Fibroblast of gingiva (primary cell): ENCODE measurements at regions not wholly inside any gene's neighbourhood (a gene's known extent, or its start where the extent isn't known, plus 50 kb on each side); places are given as distances from the start of the nearest gene placed in this dataset.
"Not testable (repeated sequence)": the region's sequence is repeated elsewhere in the genome, so short reads cannot be mapped to it uniquely, and the experiment has no call there.

Experiments
- DNase-seq: peaks from one replicate; pipeline ENCODE4 v3.0.0-alpha.2; 2011; ENCODE audit warnings: low read depth

GRCh38 chr9:30160570-30160969, 2223.9 kb upstream of the ACO1 start:
- no peak for DNase-seq

DNA sequence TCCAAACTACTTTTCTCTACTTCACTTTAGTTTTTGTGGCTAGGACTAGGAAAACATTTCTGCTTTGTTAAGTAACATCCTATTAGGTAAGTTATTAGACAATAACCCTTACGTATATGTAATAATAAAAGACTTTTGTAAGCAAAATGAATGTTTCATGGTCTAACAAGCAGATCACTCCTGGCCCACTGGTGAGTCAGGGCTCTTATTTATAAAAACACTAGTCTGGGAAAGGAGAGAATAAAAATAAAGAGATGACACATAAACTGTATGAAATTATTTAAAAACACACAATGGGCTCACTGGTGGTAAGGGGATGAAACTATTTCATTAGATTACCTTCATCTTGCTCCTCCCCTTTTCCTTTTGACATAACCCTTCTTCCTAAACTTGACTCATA, 2212.2 kb upstream of the ACO1 start:
- DNase-seq = no peak

DNA sequence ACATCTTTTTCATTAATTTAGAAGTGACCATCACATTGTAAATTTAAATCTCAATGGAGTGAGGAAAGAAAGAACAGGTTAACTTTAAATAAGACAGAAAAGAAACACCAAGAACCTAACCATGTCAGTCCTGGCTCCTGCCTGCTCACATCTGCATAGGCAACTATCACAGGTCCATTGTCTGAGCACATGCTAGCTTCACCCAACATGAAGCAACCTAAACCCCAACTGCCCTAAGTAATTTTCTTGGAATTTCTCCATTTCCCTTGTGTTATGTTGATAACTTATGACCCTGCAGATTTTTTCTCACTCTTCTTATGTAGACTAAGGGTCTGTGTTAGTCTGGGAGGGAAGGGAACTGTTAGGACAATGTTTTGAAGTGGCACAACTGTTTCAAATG, 2205.8 kb upstream of the ACO1 start:
- DNase-seq = no peak

DNA sequence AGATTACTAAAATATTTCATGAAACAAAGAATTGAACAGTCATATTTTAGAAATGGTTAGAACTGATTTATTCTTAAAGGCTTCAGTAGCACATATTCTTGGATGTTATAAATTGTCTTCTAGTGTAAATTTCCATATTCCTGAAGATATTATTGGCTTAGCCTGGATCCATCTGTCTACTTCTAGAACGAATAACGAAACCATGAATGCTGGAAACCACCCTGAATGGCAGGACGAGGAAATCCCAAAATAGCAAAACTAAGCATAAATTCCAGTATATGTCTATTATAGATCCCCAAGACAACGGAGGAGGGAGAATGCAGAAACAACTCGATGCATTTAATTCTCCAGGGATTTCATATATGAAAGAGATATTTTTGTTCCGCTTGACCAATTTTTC, 2191.0 kb upstream of the ACO1 start:
- DNase-seq = no peak

GRCh38 chr9:30196941-30197340, 2187.5 kb upstream of the ACO1 start:
- DNase-seq = no peak

DNA sequence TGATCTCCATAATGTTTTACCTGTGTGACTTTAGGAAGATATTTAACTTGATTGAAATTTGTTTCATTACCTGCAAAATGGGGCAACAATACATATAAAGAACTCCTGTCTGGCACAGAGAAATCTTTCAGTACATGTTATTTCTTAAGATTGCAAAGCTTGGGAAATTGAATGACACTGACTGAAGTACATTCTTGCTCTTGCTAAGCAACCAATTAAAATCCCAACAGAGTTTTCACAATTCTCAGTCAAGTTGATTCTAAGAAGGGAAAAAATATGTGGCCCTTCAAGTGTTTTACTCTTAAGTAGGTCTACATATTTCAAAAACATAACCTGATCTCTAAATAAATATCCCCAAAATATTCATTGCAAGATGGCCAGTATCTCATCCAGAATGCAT, 2187.0 kb upstream of the ACO1 start:
- no peak for DNase-seq

DNA sequence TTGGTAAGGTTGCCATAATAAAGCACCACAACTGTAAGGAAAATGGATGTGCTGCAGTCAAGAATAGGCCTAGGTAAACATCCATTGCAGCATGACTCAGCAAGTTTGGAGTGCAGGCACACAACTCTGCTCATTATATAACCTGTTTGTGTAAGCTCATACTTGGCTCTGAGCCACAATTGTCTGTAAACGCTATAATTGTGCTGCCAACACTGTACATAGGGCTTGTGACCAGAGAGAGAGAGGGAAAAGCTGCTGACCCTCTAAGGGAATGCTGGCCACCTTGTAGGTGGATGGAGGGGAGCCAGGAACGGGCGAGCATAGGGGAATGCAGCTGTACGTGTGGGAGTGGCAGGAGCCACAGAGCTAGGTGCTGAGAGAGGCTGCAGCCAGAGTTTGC, 2186.5 kb upstream of the ACO1 start:
- DNase-seq = no peak

DNA sequence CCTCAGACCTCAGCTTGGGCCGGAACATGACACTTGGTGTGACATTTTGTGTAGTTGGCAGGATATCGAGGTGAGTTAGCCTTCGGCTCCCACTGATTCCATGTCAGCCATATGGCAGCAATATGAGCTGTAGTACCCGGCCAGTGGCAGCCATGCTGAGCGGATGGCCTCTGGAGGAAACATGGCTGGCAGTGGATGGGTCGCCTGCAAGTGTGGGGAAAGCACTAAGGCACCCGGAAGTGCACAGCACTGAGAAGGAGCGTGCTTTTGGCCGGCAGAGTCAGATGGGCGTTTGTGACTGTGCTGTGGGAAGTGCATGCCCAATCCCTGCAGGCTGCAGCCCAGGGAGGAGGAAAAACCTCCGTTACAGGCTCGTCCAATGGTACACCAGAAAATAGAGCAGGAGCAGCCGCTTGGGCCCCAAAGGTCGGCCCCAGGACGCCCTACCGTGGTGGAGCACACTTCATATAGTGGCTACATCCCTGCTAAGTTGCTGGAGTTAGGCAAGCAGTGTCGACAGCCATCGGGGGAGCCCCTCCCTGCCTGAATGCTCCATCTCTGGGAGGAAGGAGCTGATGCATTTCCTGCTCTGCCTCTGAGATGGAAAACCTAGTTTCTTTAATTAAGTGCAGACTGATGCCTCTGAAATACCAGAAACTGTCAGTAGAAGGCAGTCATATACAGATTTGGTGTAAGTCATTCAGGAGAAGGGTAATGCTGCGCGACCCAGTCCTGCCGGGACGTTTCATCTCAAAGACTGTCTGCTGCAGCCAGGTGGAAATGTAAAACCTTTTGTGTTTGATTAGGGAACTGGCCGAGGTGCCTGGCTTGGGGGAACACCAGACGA, 2185.8 kb upstream of the ACO1 start:
- DNase-seq = no peak

DNA sequence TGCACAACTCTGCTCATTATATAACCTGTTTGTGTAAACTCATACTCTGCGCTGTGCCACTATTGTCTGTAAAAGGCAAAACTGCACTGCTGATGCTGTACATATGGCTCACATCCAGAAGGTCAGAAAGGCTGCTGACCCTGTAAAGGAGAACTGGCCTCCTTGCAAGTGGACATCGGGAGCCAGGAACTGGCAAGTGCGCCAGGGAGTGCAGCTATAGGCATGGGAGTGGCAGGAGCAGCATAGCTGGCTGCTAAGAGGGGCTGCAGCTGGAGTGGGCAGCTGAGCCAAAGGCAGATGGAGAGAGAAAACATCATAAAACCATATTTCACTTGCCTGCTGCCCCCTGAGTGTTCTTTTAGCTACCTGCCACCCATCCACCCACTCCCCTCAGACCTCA, 2183.4 kb upstream of the ACO1 start:
- DNase-seq = no peak

DNA sequence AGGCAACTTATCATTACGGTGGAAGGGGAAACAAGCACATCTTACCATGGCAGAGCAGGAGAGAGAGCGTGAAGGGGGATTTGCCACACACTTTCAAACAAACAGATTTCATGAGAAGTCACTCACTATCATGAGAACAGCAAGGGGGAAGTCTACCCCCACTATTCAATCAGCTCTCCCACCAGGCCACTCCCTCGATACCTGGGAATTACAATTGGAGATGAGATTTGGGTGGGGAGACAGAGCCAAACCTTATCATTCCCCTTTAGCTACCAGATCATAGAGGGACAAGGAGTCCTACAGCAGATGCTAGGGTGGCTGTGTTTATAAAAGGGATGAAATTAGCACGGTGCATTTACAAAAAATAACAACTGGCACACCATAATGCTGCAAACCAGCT, 2149.4 kb upstream of the ACO1 start:
- DNase-seq = no peak

DNA sequence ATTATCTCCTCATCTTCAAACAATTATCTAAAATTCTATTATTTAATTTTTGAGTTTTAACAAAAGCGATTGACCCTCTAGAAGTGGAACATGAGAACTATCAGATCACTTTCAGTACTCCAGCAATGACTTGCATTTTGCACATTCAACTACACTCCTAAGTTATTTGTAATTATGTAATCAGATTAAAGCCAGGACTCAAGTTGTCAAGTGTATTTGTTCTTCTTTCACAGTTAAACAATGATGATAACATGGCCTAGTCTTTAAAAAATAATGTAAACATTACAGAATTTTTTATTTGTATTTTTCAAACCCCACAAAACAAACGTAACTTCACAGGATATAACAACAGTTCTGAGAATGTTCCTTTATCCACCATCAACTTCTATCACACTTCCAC, 2148.9 kb upstream of the ACO1 start:
- no peak for DNase-seq

- DNase-seq = no peak
Observed at GRCh38 chr9:30239878-30240277, 2144.6 kb upstream of the ACO1 start.

GRCh38 chr9:30243467-30243866, 2141.0 kb upstream of the ACO1 start:
- DNase-seq = no peak

DNA sequence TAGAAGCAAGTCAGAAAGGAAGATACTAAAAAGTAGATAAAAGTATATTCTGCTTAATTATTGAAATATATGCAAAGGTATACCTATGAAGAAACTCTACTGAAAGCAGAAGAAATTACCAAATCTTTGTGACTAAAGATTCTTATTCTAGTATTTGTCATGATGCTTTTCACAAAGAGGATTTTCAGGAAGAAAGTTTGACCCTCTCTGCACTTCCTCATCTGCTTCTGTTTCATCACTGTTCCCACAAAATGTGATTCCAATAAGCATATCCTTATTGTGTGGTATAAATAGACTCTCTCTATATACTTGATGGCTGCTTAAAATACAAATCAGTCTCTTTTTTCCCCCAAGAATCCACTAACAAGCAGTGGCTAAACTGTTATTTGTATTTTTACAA, 2139.6 kb upstream of the ACO1 start:
- DNase-seq = no peak

DNA sequence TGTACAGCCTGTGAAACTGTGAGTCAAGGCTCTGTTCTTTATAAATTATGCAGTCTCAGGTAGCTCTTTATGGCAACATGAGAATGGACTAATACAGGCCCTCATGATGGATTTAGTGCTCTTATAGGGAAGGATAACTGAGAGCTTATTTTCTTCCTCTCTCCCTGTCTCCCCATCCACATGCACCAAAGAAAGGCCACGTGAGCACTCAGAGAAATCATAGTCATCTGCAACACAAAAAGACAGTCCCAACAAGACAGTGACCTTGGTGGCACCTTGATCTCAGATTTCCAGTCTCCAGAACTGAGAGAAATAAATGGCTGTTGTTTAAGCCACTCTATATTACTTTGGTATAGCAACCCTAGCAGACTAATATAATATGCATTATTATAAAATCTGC, 2133.6 kb upstream of the ACO1 start:
- no peak for DNase-seq

GRCh38 chr9:30258094-30258493, 2126.3 kb upstream of the ACO1 start:
- no peak for DNase-seq

DNA sequence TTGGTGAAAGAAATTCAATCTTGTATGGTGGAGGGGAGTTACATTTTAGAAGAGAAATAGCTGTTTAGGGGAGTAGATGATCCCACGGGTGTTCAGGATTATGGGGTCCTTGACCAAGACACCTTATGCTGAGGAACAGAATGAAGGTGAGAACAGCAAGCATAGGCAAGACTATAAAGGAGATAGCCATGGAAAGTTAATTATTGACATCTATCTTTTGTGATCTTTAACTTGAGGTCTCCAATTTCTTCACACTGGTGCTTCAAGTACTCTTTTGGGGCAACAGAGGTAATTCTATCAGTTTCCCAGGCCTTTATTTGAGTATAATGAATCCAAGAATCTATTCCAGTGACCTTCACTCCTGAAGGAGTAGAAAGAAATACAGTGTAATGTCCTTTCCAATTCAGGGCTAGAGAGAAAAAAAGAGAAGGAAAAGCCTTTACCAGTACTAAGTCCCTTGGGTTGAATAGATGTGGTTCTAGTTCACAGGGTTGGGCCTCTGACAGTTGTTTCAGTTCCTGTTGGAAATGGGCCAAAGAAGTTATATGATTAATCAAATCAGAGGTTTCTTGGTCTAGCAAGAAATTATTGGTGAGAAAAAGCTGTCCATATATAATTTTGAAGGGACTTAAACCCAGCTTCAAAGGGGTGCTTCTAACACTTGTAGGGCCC, 2104.1 kb upstream of the ACO1 start:
- no peak for DNase-seq

GRCh38 chr9:30289435-30289834, 2095.0 kb upstream of the ACO1 start:
- DNase-seq = no peak

- DNase-seq = not testable (repeated sequence)
Observed at GRCh38 chr9:30292026-30292425, 2092.4 kb upstream of the ACO1 start.

DNA sequence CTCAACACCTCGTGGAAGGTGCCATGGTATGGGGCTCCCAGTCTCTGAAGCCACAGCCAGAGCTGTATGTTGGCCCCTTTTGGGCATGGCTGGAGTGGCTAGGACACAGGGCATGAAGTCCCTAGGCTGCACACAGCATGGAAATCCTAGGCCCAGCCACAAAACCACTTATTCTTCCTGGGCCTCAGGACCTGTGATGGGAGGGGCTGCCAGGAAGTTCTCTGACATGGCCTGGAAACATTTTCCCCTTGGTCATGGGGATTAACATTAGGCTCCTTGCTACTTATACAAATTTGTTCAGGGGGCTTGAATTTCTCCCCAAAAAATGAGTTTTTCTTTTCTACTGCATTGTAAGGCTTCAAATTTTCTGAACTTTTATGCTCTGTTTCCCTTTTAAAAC, 2091.2 kb upstream of the ACO1 start:
- no peak for DNase-seq

- DNase-seq = no peak
Observed at GRCh38 chr9:30299126-30299780, 2085.2 kb upstream of the ACO1 start.

DNA sequence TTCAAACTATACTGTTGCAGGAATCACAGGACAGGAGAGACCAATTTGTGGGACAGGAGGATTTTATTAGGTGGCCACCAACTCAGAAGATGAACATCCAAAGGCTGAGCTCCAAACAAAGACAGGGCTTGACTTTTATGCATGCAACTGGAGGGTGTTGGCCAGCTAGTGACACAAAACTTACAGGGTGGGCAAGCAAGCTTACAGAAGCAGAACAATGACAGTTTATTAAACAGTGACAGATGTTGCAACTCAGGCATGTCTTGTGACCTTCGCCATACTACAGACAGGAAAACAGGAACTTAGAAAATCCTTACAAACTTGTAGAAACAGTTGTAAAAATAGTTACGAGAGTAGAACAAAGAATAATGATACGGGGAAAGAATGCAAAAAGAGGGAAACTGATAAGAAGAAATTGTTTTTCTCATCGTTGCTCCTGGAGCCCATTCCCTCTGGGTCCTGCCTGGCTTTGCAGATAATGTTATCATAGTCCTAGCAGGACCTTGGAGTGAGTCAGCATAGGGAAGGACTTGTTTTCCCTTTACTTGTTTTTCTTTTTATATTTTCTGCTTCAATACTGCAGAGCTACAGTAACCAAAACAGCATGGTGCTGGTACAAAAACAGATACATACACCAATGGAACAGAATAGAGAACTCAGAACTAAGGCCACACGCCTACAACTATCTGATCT, 2083.0 kb upstream of the ACO1 start:
- DNase-seq = no peak

DNA sequence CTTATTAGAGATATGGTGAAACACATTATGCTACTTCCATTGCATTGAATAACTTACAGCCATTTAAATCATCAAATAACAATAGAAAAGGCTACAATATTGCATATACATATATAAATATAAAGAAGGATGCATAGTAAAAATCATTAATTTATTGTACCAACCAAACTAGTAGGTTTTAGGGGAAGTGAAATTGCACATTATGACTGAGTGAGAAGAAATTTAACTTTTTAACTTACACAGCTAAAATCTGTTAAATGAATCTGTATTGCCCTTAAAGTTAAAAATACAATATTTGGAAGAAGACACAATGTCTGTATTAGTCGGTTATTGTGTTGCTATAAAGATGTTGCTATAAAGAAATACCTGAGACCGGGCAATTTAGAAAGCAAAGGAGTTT, 2073.7 kb upstream of the ACO1 start:
- no peak for DNase-seq
